GM12801 (cell line): ENCODE measurements at regions not wholly inside any gene's neighbourhood (a gene's known extent, or its start where the extent isn't known, plus 50 kb on each side); places are given as distances from the start of the nearest gene placed in this dataset.

ENCODE experiments used
- TF ChIP-seq, protein P1 (sequence below): IDR thresholded peaks from one replicate; pipeline ENCODE4 v1.5.1; 2011; ENCODE audit warnings: control low read depth; ENCODE audit not compliant: insufficient read length; ENCODE audit errors: extremely low read depth

DNA sequence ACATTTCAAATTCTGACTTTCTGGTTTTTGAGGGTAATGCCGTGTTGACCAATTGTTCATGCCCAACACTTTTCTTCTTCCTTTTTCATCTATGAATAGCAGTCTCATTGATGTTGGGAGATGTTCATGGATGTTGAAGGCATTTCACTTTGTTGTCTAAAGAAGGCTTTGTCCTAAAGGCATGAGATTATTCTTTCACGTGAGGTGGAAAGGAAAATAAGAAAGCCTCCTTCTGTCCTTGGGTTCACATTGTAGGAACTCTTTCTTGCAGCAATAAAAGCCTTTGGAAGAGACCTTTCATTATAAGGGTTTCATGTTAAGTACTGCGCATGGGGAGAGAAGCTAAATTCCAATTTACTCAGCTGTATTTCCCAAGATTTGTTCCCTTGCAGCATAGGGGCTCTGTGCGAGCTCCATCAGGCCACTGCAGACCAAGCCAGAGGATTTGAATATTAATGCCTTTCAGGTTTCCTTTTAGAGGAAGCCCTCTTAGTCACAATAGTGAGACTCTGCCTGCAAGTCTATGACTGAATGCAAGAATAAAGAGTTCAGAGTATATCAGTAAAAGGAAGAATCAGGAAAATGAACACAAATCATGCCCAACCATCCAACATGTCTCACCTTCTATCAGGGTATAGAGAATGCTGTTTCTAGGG lies 274.6 kb downstream of the TMEM38B start:
- TF ChIP-seq, protein P1, sequence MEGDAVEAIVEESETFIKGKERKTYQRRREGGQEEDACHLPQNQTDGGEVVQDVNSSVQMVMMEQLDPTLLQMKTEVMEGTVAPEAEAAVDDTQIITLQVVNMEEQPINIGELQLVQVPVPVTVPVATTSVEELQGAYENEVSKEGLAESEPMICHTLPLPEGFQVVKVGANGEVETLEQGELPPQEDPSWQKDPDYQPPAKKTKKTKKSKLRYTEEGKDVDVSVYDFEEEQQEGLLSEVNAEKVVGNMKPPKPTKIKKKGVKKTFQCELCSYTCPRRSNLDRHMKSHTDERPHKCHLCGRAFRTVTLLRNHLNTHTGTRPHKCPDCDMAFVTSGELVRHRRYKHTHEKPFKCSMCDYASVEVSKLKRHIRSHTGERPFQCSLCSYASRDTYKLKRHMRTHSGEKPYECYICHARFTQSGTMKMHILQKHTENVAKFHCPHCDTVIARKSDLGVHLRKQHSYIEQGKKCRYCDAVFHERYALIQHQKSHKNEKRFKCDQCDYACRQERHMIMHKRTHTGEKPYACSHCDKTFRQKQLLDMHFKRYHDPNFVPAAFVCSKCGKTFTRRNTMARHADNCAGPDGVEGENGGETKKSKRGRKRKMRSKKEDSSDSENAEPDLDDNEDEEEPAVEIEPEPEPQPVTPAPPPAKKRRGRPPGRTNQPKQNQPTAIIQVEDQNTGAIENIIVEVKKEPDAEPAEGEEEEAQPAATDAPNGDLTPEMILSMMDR: no peak

DNA sequence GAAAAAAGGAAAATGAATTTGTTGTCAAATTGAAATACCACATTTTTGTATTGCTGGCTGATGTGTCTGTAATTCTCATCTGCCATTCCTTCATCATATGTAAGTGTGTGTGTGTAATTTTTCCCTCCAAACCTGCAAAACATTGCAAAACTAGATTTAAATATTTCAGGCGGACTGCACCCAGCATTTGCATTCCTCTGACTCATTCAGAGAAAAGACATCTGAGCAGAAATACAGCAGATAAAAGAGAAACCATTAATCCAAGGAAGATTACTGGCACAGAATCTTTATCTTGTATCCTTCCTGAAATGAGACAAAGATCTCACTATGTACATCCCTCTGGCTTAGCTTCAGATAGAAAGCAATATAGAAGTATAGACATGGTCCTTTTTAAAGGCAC lies 275.3 kb downstream of the TMEM38B start:
- TF ChIP-seq, protein P1: no peak

DNA sequence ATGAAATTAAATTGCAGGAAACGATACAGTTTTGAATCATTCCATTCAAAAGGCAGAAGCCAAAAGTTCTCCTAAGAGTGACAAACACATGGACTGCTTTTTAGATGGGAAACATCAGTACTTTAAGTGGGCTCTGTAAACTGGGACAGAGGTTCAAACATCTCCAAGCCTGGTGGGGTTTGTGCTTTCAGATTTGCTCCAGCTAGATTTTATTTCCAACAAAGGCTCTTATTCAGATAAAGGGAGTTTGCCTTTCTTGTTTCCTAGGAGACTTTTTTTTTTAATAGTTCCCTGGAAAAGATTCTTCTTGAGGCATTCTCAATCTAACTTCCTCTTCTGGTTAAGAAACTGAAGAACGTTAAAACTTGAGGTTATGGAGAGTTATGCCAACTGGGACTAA lies 277.6 kb downstream of the TMEM38B start:
- TF ChIP-seq, protein P1: no peak

DNA sequence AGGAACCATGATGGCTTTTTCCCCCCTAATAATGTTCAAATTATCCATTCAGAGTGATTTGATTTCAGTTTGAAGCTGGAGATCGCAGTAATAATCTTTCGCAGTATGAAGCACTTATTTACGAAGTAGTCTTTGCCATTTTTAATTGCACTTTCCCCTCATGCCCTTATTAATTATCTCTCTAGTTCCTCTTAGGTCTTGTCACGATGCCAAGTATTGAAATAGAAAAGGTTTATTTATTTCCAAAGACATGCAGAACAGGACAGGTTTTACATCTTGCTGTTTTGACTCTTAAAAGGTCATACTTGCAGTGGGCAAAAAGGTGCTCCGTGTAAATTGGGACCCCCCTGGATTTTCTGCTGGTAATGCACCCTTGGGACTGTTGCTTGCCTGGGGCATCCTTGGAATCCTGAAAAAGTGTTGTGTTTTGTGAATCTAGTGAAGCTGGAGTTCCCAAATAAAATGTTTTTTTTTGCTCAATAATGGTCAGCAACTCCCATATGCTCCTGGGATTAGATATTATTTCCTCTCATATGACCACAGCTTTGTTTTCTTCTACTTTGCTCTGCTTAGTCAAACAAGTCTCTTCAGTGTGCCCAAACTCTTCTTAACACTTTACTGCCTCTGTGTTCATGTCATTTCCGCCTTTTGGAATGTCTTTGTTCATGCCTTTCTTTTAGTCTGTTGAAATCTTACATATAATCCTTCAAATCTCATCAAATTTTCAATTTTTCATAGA lies 278.3 kb downstream of the TMEM38B start:
- TF ChIP-seq, protein P1: no peak

DNA sequence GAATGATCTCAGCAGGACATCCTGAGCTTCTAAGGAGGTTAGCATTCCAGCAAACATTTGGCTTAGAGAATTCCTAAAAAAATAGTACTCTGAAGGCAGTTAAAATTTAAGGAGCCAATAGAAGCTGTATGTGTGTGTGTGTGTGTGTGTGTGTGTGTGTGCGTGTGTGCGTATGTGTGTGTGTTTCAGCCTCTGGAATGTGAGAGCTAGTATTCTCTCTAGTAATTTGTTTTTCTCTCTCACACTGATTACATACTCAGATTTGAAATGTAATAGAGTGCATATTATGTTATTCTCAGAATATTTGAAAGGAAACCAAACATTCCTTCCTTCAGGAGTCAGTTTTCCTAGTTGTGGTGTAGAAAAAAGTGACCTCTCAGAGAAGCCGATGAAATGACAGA lies 279.6 kb downstream of the TMEM38B start:
- TF ChIP-seq, protein P1: no peak

DNA sequence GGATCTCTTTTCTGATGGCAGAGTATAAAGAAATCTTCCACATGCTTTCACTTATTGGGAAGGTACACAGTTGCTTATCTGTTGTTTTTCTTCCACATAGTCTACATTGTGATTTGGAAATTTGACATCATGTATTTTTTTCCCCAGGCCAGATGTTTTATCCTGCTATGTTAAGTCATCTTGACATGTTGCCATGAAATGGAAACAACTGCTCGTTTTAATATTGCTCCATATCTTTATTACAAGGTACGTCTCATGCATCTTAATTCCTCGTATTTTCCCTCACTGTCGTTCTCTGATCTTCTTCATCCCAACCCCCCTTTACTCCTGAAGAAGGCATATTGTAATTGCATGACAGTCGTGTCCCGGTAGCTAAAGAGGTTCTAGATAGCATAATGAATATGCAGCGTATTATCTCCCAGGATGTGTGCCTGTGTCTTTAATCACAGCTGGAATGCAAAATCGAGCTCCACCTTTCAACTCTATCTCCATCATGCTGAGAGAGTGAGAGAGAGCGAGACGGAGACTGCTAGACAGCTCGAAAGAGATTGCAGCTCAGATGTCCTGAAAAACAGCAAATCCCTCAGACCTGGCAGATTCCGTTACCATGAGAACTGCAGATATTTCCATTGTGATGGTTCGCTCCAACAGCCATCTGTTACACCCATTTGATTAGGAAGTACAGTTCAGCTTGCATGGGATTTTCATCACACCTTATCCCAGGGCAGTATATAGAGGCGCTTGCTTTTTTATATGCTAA lies 281.7 kb downstream of the TMEM38B start:
- TF ChIP-seq, protein P1: no peak

DNA sequence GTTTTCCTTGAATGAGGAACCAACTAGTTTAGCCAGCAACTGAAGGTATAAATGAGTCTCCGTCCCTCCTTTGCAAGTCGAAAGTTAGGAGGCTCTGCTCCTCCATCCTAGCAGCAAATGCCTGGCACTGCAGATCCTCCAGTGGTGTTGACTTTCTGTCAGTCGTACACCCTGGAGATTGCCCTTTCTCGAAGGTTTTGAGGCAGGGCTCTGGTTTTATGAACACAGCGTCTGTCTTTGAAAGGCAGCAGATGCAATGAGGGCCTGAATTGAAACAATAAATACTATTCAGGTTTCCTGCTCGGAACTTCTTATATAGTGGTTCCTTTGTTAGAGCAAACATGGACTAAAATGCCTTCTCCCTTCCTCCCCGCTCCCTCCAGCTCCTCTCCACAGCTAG lies 284.0 kb downstream of the TMEM38B start:
- TF ChIP-seq, protein P1: no peak
